H9 (cell line): ENCODE measurements at regions not wholly inside any gene's neighbourhood (a gene's known extent, or its start where the extent isn't known, plus 50 kb on each side); places are given as distances from the start of the nearest gene placed in this dataset.

Experiments used
- DNase-seq: peaks from one replicate; pipeline ENCODE4 v3.0.0-alpha.2; 2017
- H2AFZ ChIP-seq: one replicate; pipeline ENCODE4 v1.6.1; 2013; ENCODE audit warnings: mild to moderate bottlenecking, low read length, control low read depth, moderate library complexity
- H2AK5ac ChIP-seq: 2 replicates; pipeline ENCODE4 v1.6.1; 2013; ENCODE audit warnings: low read length, control low read depth, mixed read lengths; ENCODE audit not compliant: insufficient read length
- H2BK120ac ChIP-seq: one replicate; pipeline ENCODE4 v1.6.1; 2013; ENCODE audit warnings: low read depth, mild to moderate bottlenecking, low read length, control low read depth, inconsistent platforms; ENCODE audit not compliant: poor library complexity, severe bottlenecking
- H2BK12ac ChIP-seq: 2 replicates; pipeline ENCODE4 v1.6.1; 2013; ENCODE audit warnings: low read length, control low read depth, mixed read lengths, low read depth; ENCODE audit not compliant: insufficient read length
- H2BK15ac ChIP-seq: 2 replicates; pipeline ENCODE4 v1.6.1; 2013; ENCODE audit warnings: low read depth, low read length, control low read depth
- H2BK20ac ChIP-seq: one replicate; pipeline ENCODE4 v1.6.1; 2013; ENCODE audit warnings: low read depth, mild to moderate bottlenecking, low read length, control low read depth, inconsistent platforms; ENCODE audit not compliant: poor library complexity, severe bottlenecking
- H2BK5ac ChIP-seq: 2 replicates; pipeline ENCODE4 v1.6.1; 2013; ENCODE audit warnings: low read length, control low read depth, mixed read lengths; ENCODE audit not compliant: insufficient read length
- H3K14ac ChIP-seq: 2 replicates; pipeline ENCODE4 v1.6.1; 2013; ENCODE audit warnings: low read length, control low read depth; ENCODE audit not compliant: insufficient read depth
- H3K18ac ChIP-seq: 2 replicates; pipeline ENCODE4 v1.6.1; 2013; ENCODE audit warnings: low read depth, mild to moderate bottlenecking, mixed read lengths, low read length, control low read depth; ENCODE audit not compliant: insufficient read length
- H3K23ac ChIP-seq: 2 replicates; pipeline ENCODE4 v1.6.1; 2013; ENCODE audit warnings: low read length, control low read depth, mixed read lengths, low read depth; ENCODE audit not compliant: insufficient read length
- H3K23me2 ChIP-seq: 2 replicates; pipeline ENCODE4 v1.6.1; 2013; ENCODE audit warnings: low read depth, mild to moderate bottlenecking, mixed read lengths, low read length, control low read depth; ENCODE audit not compliant: insufficient read length, poor library complexity, severe bottlenecking
- H3K27ac ChIP-seq: 2 replicates; pipeline ENCODE4 v1.5.1; 2013; ENCODE audit warnings: low read length, control low read depth, mixed read lengths, low read depth; ENCODE audit not compliant: insufficient read length
- H3K27me3 ChIP-seq: 2 replicates; pipeline ENCODE4 v1.6.1; 2013; ENCODE audit warnings: low read length, control low read depth, inconsistent platforms; ENCODE audit not compliant: insufficient read depth
- H3K4ac ChIP-seq: 2 replicates; pipeline ENCODE4 v1.6.1; 2013; ENCODE audit warnings: low read depth, mild to moderate bottlenecking, control low read depth, inconsistent platforms, low read length, moderate library complexity
- H3K4me1 ChIP-seq: 2 replicates; pipeline ENCODE4 v1.6.1; 2013; ENCODE audit warnings: low read length, control low read depth, inconsistent platforms; ENCODE audit not compliant: insufficient read depth
- H3K4me2 ChIP-seq: 2 replicates; pipeline ENCODE4 v1.6.1; 2013; ENCODE audit warnings: low read length, control low read depth, mixed read lengths; ENCODE audit not compliant: insufficient read length, insufficient read depth
- H3K56ac ChIP-seq: 2 replicates; pipeline ENCODE4 v1.6.1; 2013; ENCODE audit warnings: low read depth, mild to moderate bottlenecking, mixed read lengths, low read length, control low read depth; ENCODE audit not compliant: insufficient read length
- H3K79me1 ChIP-seq: 2 replicates; pipeline ENCODE4 v1.6.1; 2013; ENCODE audit warnings: low read depth, mild to moderate bottlenecking, moderate library complexity, low read length, control low read depth, inconsistent platforms; ENCODE audit not compliant: insufficient read depth, poor library complexity, severe bottlenecking
- H3K79me2 ChIP-seq: 2 replicates; pipeline ENCODE4 v1.6.1; 2013; ENCODE audit warnings: low read length, control low read depth, inconsistent platforms; ENCODE audit not compliant: insufficient read depth
- H3K9ac ChIP-seq: 2 replicates; pipeline ENCODE4 v1.6.1; 2013; ENCODE audit warnings: low read length, control low read depth, mixed read lengths; ENCODE audit not compliant: insufficient read length; ENCODE audit errors: extremely low read depth
- H3K9me3 ChIP-seq: one replicate; pipeline ENCODE4 v1.6.1; 2013; ENCODE audit warnings: low read depth, low read length, inconsistent platforms; ENCODE audit not compliant: control insufficient read depth
- H3T11ph ChIP-seq: one replicate; pipeline ENCODE4 v1.6.1; 2013; ENCODE audit warnings: mild to moderate bottlenecking, low read length, control low read depth, inconsistent platforms
- H4K20me1 ChIP-seq: one replicate; pipeline ENCODE4 v1.6.1; 2013; ENCODE audit not compliant: control insufficient read depth, insufficient read length, insufficient read depth
- H4K5ac ChIP-seq: 2 replicates; pipeline ENCODE4 v1.6.1; 2013; ENCODE audit warnings: low read depth, mild to moderate bottlenecking, mixed read lengths, low read length, control low read depth; ENCODE audit not compliant: insufficient read length
- H4K8ac ChIP-seq: replicated peaks from 2 replicates; pipeline ENCODE4 v1.6.1; 2013; ENCODE audit warnings: low read length, control low read depth, mixed read lengths, low read depth; ENCODE audit not compliant: insufficient read length
- H4K91ac ChIP-seq: 2 replicates; pipeline ENCODE4 v1.6.1; 2013; ENCODE audit warnings: low read depth, mild to moderate bottlenecking, moderate library complexity, mixed read lengths, low read length, control low read depth; ENCODE audit not compliant: insufficient read length
- H3K27ac Mint-ChIP-seq, 3 experiments: 2 replicates in 2 of 3; 3 replicates in 1 of 3; pipeline ENCODE4 v1.8.0; 2020 to 2021; ENCODE audit warnings: mixed read lengths in 3 of 3, mild to moderate bottlenecking in 1 of 3, moderate library complexity in 1 of 3
- H3K27me3 Mint-ChIP-seq: 2 replicates; pipeline ENCODE4 v1.8.0; 2021; ENCODE audit warnings: low read depth, mild to moderate bottlenecking, moderate library complexity, mixed read lengths
- H3K36me3 Mint-ChIP-seq, 3 experiments: 2 replicates in 2 of 3; 3 replicates in 1 of 3; pipeline ENCODE4 v1.8.0; 2020 to 2021; ENCODE audit warnings: low read depth in 3 of 3, mixed read lengths in 3 of 3; ENCODE audit not compliant: insufficient read depth in 1 of 3
- H3K4me1 Mint-ChIP-seq, 2 experiments: 2 replicates each; pipeline ENCODE4 v1.8.0; 2020; ENCODE audit warnings: mixed read lengths in 2 of 2
- H3K4me3 Mint-ChIP-seq, 2 experiments: 2 replicates in 1 of 2; 3 replicates in 1 of 2; pipeline ENCODE4 v1.8.0; 2020 to 2021; ENCODE audit warnings: mild to moderate bottlenecking in 2 of 2, mixed read lengths in 2 of 2, moderate library complexity in 1 of 2
- H3K9me3 Mint-ChIP-seq, 2 experiments: 2 replicates in 1 of 2; 3 replicates in 1 of 2; pipeline ENCODE4 v1.8.0; 2020; ENCODE audit warnings: mild to moderate bottlenecking in 2 of 2, mixed read lengths in 2 of 2, moderate library complexity in 1 of 2
- CTCF ChIP-seq: fragments of 200-600 bp; sonication (generic); conservative IDR thresholded peaks from 3 replicates; pipeline ENCODE4 v1.8.0; 2021; ENCODE audit warnings: antibody characterized with exemption, mild to moderate bottlenecking
- WGBS: extraction: QIAGEN DNeasy Blood & Tissue Kit; methylation state at CpG from one replicate; pipeline ENCODE4 v1.1.7; 2013; ENCODE audit warnings: missing lambda C conversion rate, low lambda C conversion rate, mixed read lengths; ENCODE audit not compliant: insufficient read length; ENCODE audit errors: extremely low coverage; 5-methylcytosine and 5-hydroxymethylcytosine counted together

GRCh38 chr9:71322311-71322710 lies 200.9 kb upstream of the TRPM3 start:
- no peak overlapping the region for H3K14ac ChIP-seq
- H3K79me1 ChIP-seq = no peaks in the 10 kb centered on the region
- no peak overlapping the region for H3K56ac ChIP-seq
- no peak overlapping the region for H2BK20ac ChIP-seq
- no peaks in the 10 kb centered on the region for H3K9me3 ChIP-seq
- H2BK5ac ChIP-seq = no peak overlapping the region
- H4K20me1 ChIP-seq = no peaks in the 10 kb centered on the region
- H2BK120ac ChIP-seq = no peak overlapping the region
- Mint-ChIP-seq H3K4me3 (no peak overlapping the region), H3K27me3 (peaks cover 3% of the 10 kb centered on the region; the same call in 1 of the 2 replicates), H3K9me3 (no peaks in the 10 kb centered on the region), H3K36me3 (no peaks in the 10 kb centered on the region), H3K4me1 (no peaks in the 10 kb centered on the region), H3K27ac (no peak overlapping the region)
- H3K9ac ChIP-seq = no peak overlapping the region
- H2BK15ac ChIP-seq = no peak overlapping the region
- H4K5ac ChIP-seq = no peak overlapping the region
- no peaks in the 10 kb centered on the region for H3K27me3 ChIP-seq
- WGBS = no CpG with 5 or more reads among the region's 3 CpGs
- no peak overlapping the region for H3T11ph ChIP-seq
- H4K8ac ChIP-seq = no peak overlapping the region
- no peaks in the 10 kb centered on the region for H3K4me1 ChIP-seq
- no peak for TF ChIP-seq CTCF
- H3K79me2 ChIP-seq = no peaks in the 10 kb centered on the region
- no peak overlapping the region for H2AFZ ChIP-seq
- no peak overlapping the region for H2AK5ac ChIP-seq
- H3K4ac ChIP-seq = no peak overlapping the region
- H3K4me2 ChIP-seq = no peak overlapping the region
- no peak for DNase-seq
- no peak overlapping the region for H3K27ac ChIP-seq
- no peak overlapping the region for H3K23ac ChIP-seq
- H3K18ac ChIP-seq = no peak overlapping the region
- H3K23me2 ChIP-seq = no peaks in the 10 kb centered on the region
- no peak overlapping the region for H4K91ac ChIP-seq
- no peak overlapping the region for H2BK12ac ChIP-seq
